Ovary (tissue), 7 donors: ENCODE measurements at regions not wholly inside any gene's neighbourhood (a gene's known extent, or its start where the extent isn't known, plus 50 kb on each side); places are given as distances from the start of the nearest gene placed in this dataset.
A peak's percentile ranks its signal among the peaks of the same experiment; 100 is the strongest.

Source experiments
- DNase-seq, 5 donors: peaks; one replicate each; pipeline ENCODE4 v3.0.0-alpha.2; 2019 to 2020
- H3K27ac ChIP-seq, 2 donors: fragments of 200-600 bp; one replicate each; pipeline versions ENCODE4 v1.5.1 to v1.8.0; 2019 to 2022
- H3K27me3 ChIP-seq: fragments of 200-600 bp; one replicate; pipeline ENCODE4 v1.8.0; 2022
- H3K36me3 ChIP-seq: fragments of 200-600 bp; sonication (generic); one replicate; pipeline ENCODE4 v1.5.1; 2019
- H3K4me1 ChIP-seq: one replicate; pipeline ENCODE4 v1.8.1; 2013; ENCODE audit warnings: mild to moderate bottlenecking, moderate library complexity; ENCODE audit not compliant: insufficient read depth
- H3K4me3 ChIP-seq: fragments of 200-600 bp; sonication (generic); one replicate; pipeline ENCODE4 v1.5.1; 2017
- H3K9me3 ChIP-seq, 2 donors: fragments of 200-600 bp in 1 of 2; sonication (generic) in 1 of 2; one replicate each; pipeline versions ENCODE4 v1.5.1 to v1.8.1; 2013 to 2019; ENCODE audit warnings: mild to moderate bottlenecking in 1 of 2, moderate library complexity in 1 of 2
- CTCF ChIP-seq, 3 donors: fragments of 450-650 bp in 2 of 3; fragments of 200-600 bp in 1 of 3; IDR thresholded peaks; one replicate each; pipeline versions ENCODE4 v1.5.1 to v1.8.0; 2016 to 2022; ENCODE audit warnings: antibody characterized with exemption in 3 of 3, mild to moderate bottlenecking in 1 of 3
- EP300 ChIP-seq: sonication (generic); formaldehyde crosslinking; IDR thresholded peaks from one replicate; pipeline ENCODE4 v1.6.1; 2017; ENCODE audit warnings: antibody characterized with exemption
- POLR2A ChIP-seq: fragments of 450-650 bp; IDR thresholded peaks from one replicate; pipeline ENCODE4 v1.6.1; 2017; ENCODE audit warnings: antibody characterized with exemption, mild to moderate bottlenecking, moderate library complexity
- WGBS, 3 donors: extraction: QIAGEN DNeasy Blood & Tissue Kit in 1 of 3; methylation state at CpG; one replicate each; pipeline versions ENCODE4 v1.1.5 to v1.1.7; 2013 to 2017; 5-methylcytosine and 5-hydroxymethylcytosine counted together
- intact Hi-C, 4 donors: fragments of 100-400 bp; cut with DNase I; formaldehyde crosslinking; loops; one replicate each; pipeline versions ENCODE4 v1.11.0 to v1.15.1; 2022 to 2023
- donor health status: DM: no; HTN: no; CAD: no; lungs with moderate emphysema.
- donor health status: DM: no; HTN: no; CAD: no.
- donor health status: Bipolar disorder and iron deficiency.
- donor health status: DM: no; HTN: no; CAD: no.
- donor health status: DM: yes; HTN: yes; CAD: no.

- TF ChIP-seq POLR2A (no peak), CTCF (IDR thresholded peaks at IDR 0.05) (no peak), EP300 (no peak)
- WGBS, 3 donors = 93 to 98% (median 94%) methylated on average over 14 to 15 of the region's 15 CpGs
- intact Hi-C loops = no loop called here
- Histone ChIP-seq H3K27me3 (no peaks in the 10 kb centered on the region), H3K27ac (no peak overlapping the region), H3K9me3 (no peaks in the 10 kb centered on the region), H3K4me3 (no peak overlapping the region), H3K4me1 (peaks cover 11% of the 10 kb centered on the region), H3K36me3 (no peaks in the 10 kb centered on the region)
- DNase-seq = no peak
These were observed 123.1 kb downstream of the ZNF664 start for GRCh38 chr12:124096109-124096508.

DNA sequence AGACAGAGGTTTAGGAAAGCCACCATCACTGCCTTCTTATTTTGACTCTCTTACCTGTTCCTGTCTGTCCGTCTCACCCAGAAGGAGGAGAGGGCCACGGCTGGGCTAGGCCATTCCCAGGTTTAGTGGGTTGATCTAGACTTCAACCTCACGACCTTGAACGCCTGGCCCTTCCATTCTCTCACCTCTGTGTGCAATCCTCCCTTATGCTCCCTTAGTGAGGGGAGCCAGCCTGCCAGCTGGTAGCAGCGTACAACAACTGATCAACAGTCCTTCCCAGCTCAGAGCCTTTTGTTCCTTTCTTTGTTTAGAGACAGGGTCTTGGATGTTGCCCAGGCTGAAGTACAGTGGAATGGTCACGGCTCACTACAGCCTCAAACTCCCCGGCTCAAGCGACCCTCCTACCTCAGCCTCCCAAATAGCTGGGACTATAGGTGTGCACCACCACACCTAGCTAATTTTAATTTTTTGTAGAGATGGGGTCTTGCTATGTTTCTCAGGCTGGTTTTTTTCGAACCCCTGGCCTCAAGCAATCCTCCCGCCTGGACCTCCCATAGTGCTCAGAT lies 123.9 kb downstream of the ZNF664 start:
- H3K27ac ChIP-seq = peak overlapping the region in 1 of 2 donors; percentile 64
- intact Hi-C loops = no loop called here
- TF ChIP-seq CTCF (IDR thresholded peaks at IDR 0.05) (no peak), EP300 (no peak), POLR2A (no peak)
- peaks cover 11% of the 10 kb centered on the region for H3K4me1 ChIP-seq
- no peaks in the 10 kb centered on the region for H3K36me3 ChIP-seq
- no peaks in the 10 kb centered on the region for H3K27me3 ChIP-seq
- no peaks in the 10 kb centered on the region for H3K9me3 ChIP-seq
- DNase-seq = no peak
- no peak overlapping the region for H3K4me3 ChIP-seq
- 85 to 91% (median 89%) methylated on average over 10 of the region's 10 CpGs for WGBS, 3 donors

- DNase-seq = peak in 2 of 5 donors; percentile 26 to 27
- no peaks in the 10 kb centered on the region for H3K27me3 ChIP-seq
- intact Hi-C loops = no loop called here
- H3K9me3 ChIP-seq = no peaks in the 10 kb centered on the region
- H3K27ac ChIP-seq = peak overlapping the region in 1 of 2 donors; percentile 64
- H3K4me1 ChIP-seq = peaks cover 11% of the 10 kb centered on the region
- H3K36me3 ChIP-seq = no peaks in the 10 kb centered on the region
- no peak overlapping the region for H3K4me3 ChIP-seq
- no peak for TF ChIP-seq EP300
- no peak for TF ChIP-seq POLR2A
- no peak for TF ChIP-seq CTCF (IDR thresholded peaks at IDR 0.05)
- 5 to 18% (median 6%) methylated on average over 7 of the region's 7 CpGs for WGBS, 3 donors
These were observed 124.7 kb downstream of the ZNF664 start for GRCh38 chr12:124097701-124098100.

DNA sequence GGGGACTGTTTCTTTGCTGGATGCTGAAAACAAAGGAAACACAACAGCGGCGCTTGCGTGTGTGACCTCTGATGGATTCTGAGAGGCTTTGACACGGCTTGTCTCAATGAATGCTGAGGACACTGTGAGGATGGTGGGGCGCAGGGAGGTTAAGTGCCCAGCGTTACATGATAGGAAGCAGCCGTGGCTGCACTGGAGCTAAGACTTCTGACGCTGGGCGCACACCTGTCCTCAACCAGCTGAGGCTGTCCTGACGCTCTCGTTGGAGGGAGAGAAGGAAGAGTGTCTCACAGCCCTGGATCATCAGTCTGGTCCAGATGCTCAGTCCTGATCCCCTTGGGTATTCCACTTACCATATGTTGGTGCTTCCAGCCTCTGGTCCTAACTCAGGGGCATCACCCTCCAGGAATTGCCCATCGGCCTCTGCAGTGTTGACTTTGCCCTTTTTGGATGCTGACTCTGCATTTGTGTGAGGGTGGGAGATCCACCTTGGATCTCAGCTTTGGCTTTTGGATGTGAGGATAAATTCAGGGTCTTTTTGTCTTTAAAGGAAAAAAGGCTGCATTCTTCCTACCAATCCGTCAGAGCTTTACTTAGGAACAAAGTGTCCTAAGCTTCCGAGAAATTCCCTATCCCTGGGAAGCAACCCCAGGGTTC lies 125.2 kb downstream of the ZNF664 start:
- Histone ChIP-seq H3K27ac (peak overlapping the region in 1 of 2 donors; percentile 64), H3K4me1 (peaks cover 11% of the 10 kb centered on the region), H3K36me3 (no peaks in the 10 kb centered on the region), H3K27me3 (no peaks in the 10 kb centered on the region), H3K9me3 (no peaks in the 10 kb centered on the region), H3K4me3 (no peak overlapping the region)
- intact Hi-C loops = no loop called here
- no peak for DNase-seq
- no peak for TF ChIP-seq CTCF (IDR thresholded peaks at IDR 0.05)
- no peak for TF ChIP-seq POLR2A
- peak; percentile 14 for TF ChIP-seq EP300
- 40 to 51% (median 45%) methylated on average over 14 of the region's 14 CpGs for WGBS, 3 donors
